ENCODE measurements at regions not wholly inside any gene's neighbourhood (a gene's known extent, or its start where the extent isn't known, plus 50 kb on each side); places are given as distances from the start of the nearest gene placed in this dataset.

GRCh38 chr6:126820634-126821033, 297.8 kb upstream of the RSPO3 start:
- no peak overlapping the region for H3K4me3 ChIP-seq (ENCODE audit: low read depth, low read length, poor library complexity, severe bottlenecking)
- H4K20me1 ChIP-seq (ENCODE audit: insufficient read depth, low read length), result no peaks in the 10 kb centered on the region
- H3K36me3 ChIP-seq (ENCODE audit: insufficient read depth, low read length), result no peaks in the 10 kb centered on the region
- no peak overlapping the region for H3K9ac ChIP-seq (ENCODE audit: low read length)
- no peak overlapping the region for H2AFZ ChIP-seq (ENCODE audit: low read length)
- no peaks in the 10 kb centered on the region for H3K4me1 ChIP-seq (ENCODE audit: insufficient read depth, low read length, severe bottlenecking)
- H3K27ac ChIP-seq (ENCODE audit: low read depth, low read length, poor library complexity, severe bottlenecking), result no peak overlapping the region
- no peaks in the 10 kb centered on the region for H3K9me2 ChIP-seq (ENCODE audit: low read depth, low read length)
- H3K9me3 ChIP-seq (ENCODE audit: low read length), result no peaks in the 10 kb centered on the region
- H3K79me2 ChIP-seq (ENCODE audit: insufficient read depth, low read length), result no peaks in the 10 kb centered on the region
- TF ChIP-seq, protein P1, sequence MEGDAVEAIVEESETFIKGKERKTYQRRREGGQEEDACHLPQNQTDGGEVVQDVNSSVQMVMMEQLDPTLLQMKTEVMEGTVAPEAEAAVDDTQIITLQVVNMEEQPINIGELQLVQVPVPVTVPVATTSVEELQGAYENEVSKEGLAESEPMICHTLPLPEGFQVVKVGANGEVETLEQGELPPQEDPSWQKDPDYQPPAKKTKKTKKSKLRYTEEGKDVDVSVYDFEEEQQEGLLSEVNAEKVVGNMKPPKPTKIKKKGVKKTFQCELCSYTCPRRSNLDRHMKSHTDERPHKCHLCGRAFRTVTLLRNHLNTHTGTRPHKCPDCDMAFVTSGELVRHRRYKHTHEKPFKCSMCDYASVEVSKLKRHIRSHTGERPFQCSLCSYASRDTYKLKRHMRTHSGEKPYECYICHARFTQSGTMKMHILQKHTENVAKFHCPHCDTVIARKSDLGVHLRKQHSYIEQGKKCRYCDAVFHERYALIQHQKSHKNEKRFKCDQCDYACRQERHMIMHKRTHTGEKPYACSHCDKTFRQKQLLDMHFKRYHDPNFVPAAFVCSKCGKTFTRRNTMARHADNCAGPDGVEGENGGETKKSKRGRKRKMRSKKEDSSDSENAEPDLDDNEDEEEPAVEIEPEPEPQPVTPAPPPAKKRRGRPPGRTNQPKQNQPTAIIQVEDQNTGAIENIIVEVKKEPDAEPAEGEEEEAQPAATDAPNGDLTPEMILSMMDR (IDR thresholded peaks at IDR 0.05; ENCODE audit: low read length), result no peak
- no peak for TF ChIP-seq EZH2 (IDR thresholded peaks at IDR 0.05; ENCODE audit: borderline replicate concordance, low read length)
- H3F3A ChIP-seq (ENCODE audit: insufficient read depth, low read length), result no peaks in the 10 kb centered on the region
- H3K27me3 ChIP-seq (ENCODE audit: insufficient read depth, low read length), result no peaks in the 10 kb centered on the region
- no peak overlapping the region for H3K4me2 ChIP-seq (ENCODE audit: low read length)

DNA sequence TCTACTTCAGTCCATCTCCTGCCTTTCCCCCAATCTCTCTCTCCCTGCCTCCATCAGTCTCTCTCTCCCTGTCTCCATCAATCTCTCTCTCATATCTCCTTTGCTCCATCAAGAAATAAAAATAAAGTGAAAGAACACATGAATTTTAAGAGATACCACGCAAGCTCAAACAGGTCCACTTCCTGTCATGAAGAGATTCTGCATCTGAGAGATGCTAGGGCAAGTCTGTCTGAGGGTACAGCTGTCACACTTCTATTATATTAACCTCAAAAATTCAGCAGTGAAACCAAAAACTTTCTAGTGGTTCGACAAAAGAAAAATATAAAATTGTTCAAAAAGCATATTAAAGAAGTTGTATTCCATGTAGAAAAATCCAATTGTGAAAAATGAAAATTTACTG, 296.8 kb upstream of the RSPO3 start:
- no peak overlapping the region for H3K9ac ChIP-seq (ENCODE audit: low read length)
- H3K79me2 ChIP-seq (ENCODE audit: insufficient read depth, low read length), result no peaks in the 10 kb centered on the region
- H3F3A ChIP-seq (ENCODE audit: insufficient read depth, low read length), result no peaks in the 10 kb centered on the region
- H3K4me3 ChIP-seq (ENCODE audit: low read depth, low read length, poor library complexity, severe bottlenecking), result no peak overlapping the region
- H4K20me1 ChIP-seq (ENCODE audit: insufficient read depth, low read length), result no peaks in the 10 kb centered on the region
- no peak for TF ChIP-seq EZH2 (IDR thresholded peaks at IDR 0.05; ENCODE audit: borderline replicate concordance, low read length)
- TF ChIP-seq, protein P1 (IDR thresholded peaks at IDR 0.05; ENCODE audit: low read length), result no peak
- no peaks in the 10 kb centered on the region for H3K4me1 ChIP-seq (ENCODE audit: insufficient read depth, low read length, severe bottlenecking)
- no peaks in the 10 kb centered on the region for H3K9me3 ChIP-seq (ENCODE audit: low read length)
- H2AFZ ChIP-seq (ENCODE audit: low read length), result no peak overlapping the region
- H3K27ac ChIP-seq (ENCODE audit: low read depth, low read length, poor library complexity, severe bottlenecking), result no peak overlapping the region
- H3K9me2 ChIP-seq (ENCODE audit: low read depth, low read length), result no peaks in the 10 kb centered on the region
- no peaks in the 10 kb centered on the region for H3K36me3 ChIP-seq (ENCODE audit: insufficient read depth, low read length)
- no peak overlapping the region for H3K4me2 ChIP-seq (ENCODE audit: low read length)
- H3K27me3 ChIP-seq (ENCODE audit: insufficient read depth, low read length), result no peaks in the 10 kb centered on the region

DNA sequence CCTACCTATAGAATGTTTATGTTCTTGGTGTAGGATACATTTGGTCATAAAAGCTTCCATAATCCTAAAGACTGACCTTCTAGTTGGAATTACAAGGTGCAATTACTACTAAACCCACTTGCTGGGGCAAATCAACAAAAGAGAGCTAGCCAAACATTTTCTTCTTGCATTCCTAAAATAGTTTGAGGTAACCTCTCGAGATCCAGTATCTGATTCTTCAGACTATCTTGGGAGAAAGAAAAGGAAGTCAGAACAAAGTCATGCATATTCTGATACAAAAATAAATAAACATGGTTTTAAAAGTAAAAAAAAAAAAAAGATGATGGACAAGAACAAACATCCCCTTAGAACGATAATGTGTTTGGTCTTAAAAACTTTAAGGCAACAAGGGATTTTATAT, 294.2 kb upstream of the RSPO3 start:
- H3K27ac ChIP-seq (ENCODE audit: low read depth, low read length, poor library complexity, severe bottlenecking), result no peak overlapping the region
- no peaks in the 10 kb centered on the region for H3K4me1 ChIP-seq (ENCODE audit: insufficient read depth, low read length, severe bottlenecking)
- no peaks in the 10 kb centered on the region for H3K36me3 ChIP-seq (ENCODE audit: insufficient read depth, low read length)

More for the DNA sequence above, 294.2 kb upstream of the RSPO3 start:
- H3K4me2 ChIP-seq (ENCODE audit: low read length), result no peak overlapping the region
- no peaks in the 10 kb centered on the region for H3K9me2 ChIP-seq (ENCODE audit: low read depth, low read length)
- H3K9ac ChIP-seq (ENCODE audit: low read length), result no peak overlapping the region
- no peak overlapping the region for H3K4me3 ChIP-seq (ENCODE audit: low read depth, low read length, poor library complexity, severe bottlenecking)
- no peaks in the 10 kb centered on the region for H3K27me3 ChIP-seq (ENCODE audit: insufficient read depth, low read length)
- no peaks in the 10 kb centered on the region for H4K20me1 ChIP-seq (ENCODE audit: insufficient read depth, low read length)
- H3K9me3 ChIP-seq (ENCODE audit: low read length), result no peaks in the 10 kb centered on the region
- no peaks in the 10 kb centered on the region for H3K79me2 ChIP-seq (ENCODE audit: insufficient read depth, low read length)
- no peaks in the 10 kb centered on the region for H3F3A ChIP-seq (ENCODE audit: insufficient read depth, low read length)
- no peak for TF ChIP-seq EZH2 (IDR thresholded peaks at IDR 0.05; ENCODE audit: borderline replicate concordance, low read length)
- TF ChIP-seq, protein P1 (IDR thresholded peaks at IDR 0.05; ENCODE audit: low read length), result no peak
- H2AFZ ChIP-seq (ENCODE audit: low read length), result no peak overlapping the region

Data from OCI-LY1 (cell line).